Neural cell (in vitro differentiated cells): ENCODE measurements at regions not wholly inside any gene's neighbourhood (a gene's known extent, or its start where the extent isn't known, plus 50 kb on each side); places are given as distances from the start of the nearest gene placed in this dataset.
"Not testable (repeated sequence)": the region's sequence is repeated elsewhere in the genome, so short reads cannot be mapped to it uniquely, and the experiment has no call there.

ENCODE experiments used
- H2AFZ ChIP-seq: fragments of 200-600, 300-800 bp; sonication (generic), shearing (Covaris generic); 2 replicates; pipeline ENCODE4 v1.6.0; 2014; ENCODE audit warnings: low read depth, mild to moderate bottlenecking, antibody characterized with exemption, low read length, moderate library complexity
- H3F3A ChIP-seq: fragments of 200-600 bp; shearing (Covaris generic); 2 replicates; pipeline ENCODE4 v1.6.1; 2016; ENCODE audit warnings: mild to moderate bottlenecking, moderate library complexity, mixed read lengths, antibody characterized with exemption, low read length; ENCODE audit not compliant: insufficient read depth, poor library complexity, severe bottlenecking
- H3K27ac ChIP-seq: fragments of 200-600, 300-800 bp; sonication (generic), shearing (Covaris generic); 2 replicates; pipeline ENCODE4 v1.5.1; 2014; ENCODE audit warnings: mild to moderate bottlenecking, low read length, moderate library complexity
- H3K27me3 ChIP-seq: fragments of 300-800, 200-600 bp; sonication (generic), shearing (Covaris generic); 2 replicates; pipeline ENCODE4 v1.6.0; 2014; ENCODE audit warnings: mild to moderate bottlenecking, low read depth, low read length, moderate library complexity; ENCODE audit not compliant: insufficient read depth
- H3K36me3 ChIP-seq: fragments of 300-800, 200-600 bp; sonication (generic), shearing (Covaris generic); 2 replicates; pipeline ENCODE4 v1.5.1; 2014; ENCODE audit warnings: mild to moderate bottlenecking, antibody characterized with exemption, low read length, moderate library complexity; ENCODE audit not compliant: insufficient read depth
- H3K4me2 ChIP-seq: fragments of 300-800, 200-600 bp; sonication (generic), shearing (Covaris generic); 2 replicates; pipeline ENCODE4 v1.6.0; 2014; ENCODE audit warnings: mild to moderate bottlenecking, low read length
- H3K4me3 ChIP-seq: fragments of 300-800, 200-600 bp; sonication (generic), shearing (Covaris generic); 2 replicates; pipeline ENCODE4 v1.5.1; 2014; ENCODE audit warnings: mild to moderate bottlenecking, low read length, moderate library complexity
- H3K79me2 ChIP-seq: fragments of 200-600 bp; shearing (Covaris generic); replicated peaks from 2 replicates; pipeline ENCODE4 v1.6.0; 2014; ENCODE audit warnings: mild to moderate bottlenecking, low read length, moderate library complexity; ENCODE audit not compliant: insufficient read depth
- H3K9ac ChIP-seq: fragments of 300-800, 200-600 bp; sonication (generic), shearing (Covaris generic); 2 replicates; pipeline ENCODE4 v1.6.1; 2016; ENCODE audit warnings: mild to moderate bottlenecking, low read length, mixed read lengths
- H3K9me2 ChIP-seq: fragments of 200-600 bp; shearing (Covaris generic); 2 replicates; pipeline ENCODE4 v1.6.1; 2016; ENCODE audit warnings: mild to moderate bottlenecking, low read length, mixed read lengths; ENCODE audit not compliant: insufficient read depth
- H3K9me3 ChIP-seq: fragments of 200-600, 300-800 bp; sonication (generic), shearing (Covaris generic); 2 replicates; pipeline ENCODE4 v1.6.1; 2016; ENCODE audit warnings: mild to moderate bottlenecking, mixed run types, low read length, moderate library complexity, mixed read lengths
- H4K20me1 ChIP-seq: fragments of 200-600 bp; shearing (Covaris generic); 2 replicates; pipeline ENCODE4 v1.6.1; 2016; ENCODE audit warnings: mild to moderate bottlenecking, mixed run types; ENCODE audit not compliant: insufficient read depth
- EP300 ChIP-seq: fragments of 450-650 bp; conservative IDR thresholded peaks from 2 replicates; pipeline ENCODE4 v1.6.1; 2014; ENCODE audit warnings: antibody characterized with exemption, mild to moderate bottlenecking, moderate library complexity; ENCODE audit not compliant: poor library complexity, severe bottlenecking
- EZH2 ChIP-seq: fragments of 200-600, 300-800 bp; shearing (Covaris generic), sonication (generic); IDR thresholded peaks from 2 replicates; pipeline ENCODE4 v1.6.1; 2014; ENCODE audit warnings: antibody characterized with exemption, low read length, borderline replicate concordance, mild to moderate bottlenecking; ENCODE audit not compliant: insufficient read depth, poor library complexity, severe bottlenecking
- MXI1 ChIP-seq: fragments of 450-650 bp; conservative IDR thresholded peaks from 2 replicates; pipeline ENCODE4 v1.6.1; 2014; ENCODE audit warnings: antibody characterized with exemption, mild to moderate bottlenecking; ENCODE audit not compliant: poor library complexity, severe bottlenecking
- POLR2AphosphoS5 ChIP-seq: IDR thresholded peaks from 2 replicates; pipeline ENCODE4 v1.6.1; 2012
- RAD21 ChIP-seq: fragments of 450-650 bp; conservative IDR thresholded peaks from 2 replicates; pipeline ENCODE4 v1.6.1; 2014; ENCODE audit warnings: antibody characterized with exemption, mild to moderate bottlenecking, moderate library complexity
- REST ChIP-seq: IDR thresholded peaks from 2 replicates; pipeline ENCODE4 v1.6.1; 2012; ENCODE audit warnings: borderline replicate concordance
- SMC3 ChIP-seq: fragments of 450-650 bp; conservative IDR thresholded peaks from 2 replicates; pipeline ENCODE4 v1.6.1; 2014; ENCODE audit warnings: antibody characterized with exemption, mild to moderate bottlenecking, moderate library complexity; ENCODE audit not compliant: poor library complexity
- TAF1 ChIP-seq: IDR thresholded peaks from 2 replicates; pipeline ENCODE4 v1.6.1; 2012; ENCODE audit warnings: low read depth
- TF ChIP-seq, protein P1 (sequence below): fragments of 450-650 bp; IDR thresholded peaks from 2 replicates; pipeline ENCODE4 v1.5.1; 2014; ENCODE audit warnings: antibody characterized with exemption, mild to moderate bottlenecking, moderate library complexity; ENCODE audit not compliant: poor library complexity, severe bottlenecking

DNA sequence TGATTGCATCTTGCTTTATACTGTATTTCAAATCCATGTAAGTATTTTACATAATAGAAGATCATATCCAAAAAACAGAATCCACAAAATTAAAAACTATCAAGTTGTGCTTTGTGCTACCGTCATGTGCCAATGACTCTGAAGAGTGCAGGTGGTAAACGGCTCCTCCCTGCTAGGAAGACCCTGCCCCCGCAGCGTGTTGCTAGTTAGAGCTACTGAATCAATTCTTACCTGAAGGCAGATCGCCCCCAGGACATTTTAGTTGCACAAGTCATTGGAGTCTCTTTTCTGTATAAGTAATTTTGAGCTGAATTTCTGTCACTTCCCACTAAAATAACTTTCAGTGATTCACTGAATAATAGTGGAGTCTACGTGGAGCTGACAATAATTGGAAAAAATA is 599.5 kb upstream of the ZFP42 start:
- Histone ChIP-seq H3K79me2 (no peaks in the 10 kb centered on the region), H3K9ac (no peak overlapping the region), H3K27me3 (no peaks in the 10 kb centered on the region), H4K20me1 (no peaks in the 10 kb centered on the region), H3K36me3 (no peaks in the 10 kb centered on the region), H3K4me2 (no peak overlapping the region), H3K9me2 (no peaks in the 10 kb centered on the region), H3K27ac (no peak overlapping the region), H2AFZ (no peak overlapping the region), H3K4me3 (no peak overlapping the region), H3K9me3 (no peaks in the 10 kb centered on the region), H3F3A (no peaks in the 10 kb centered on the region)
- no peak for TF ChIP-seq SMC3
- TF ChIP-seq RAD21: no peak
- no peak for TF ChIP-seq MXI1
- no peak for TF ChIP-seq POLR2AphosphoS5
- no peak for TF ChIP-seq TAF1
- TF ChIP-seq, protein P1, sequence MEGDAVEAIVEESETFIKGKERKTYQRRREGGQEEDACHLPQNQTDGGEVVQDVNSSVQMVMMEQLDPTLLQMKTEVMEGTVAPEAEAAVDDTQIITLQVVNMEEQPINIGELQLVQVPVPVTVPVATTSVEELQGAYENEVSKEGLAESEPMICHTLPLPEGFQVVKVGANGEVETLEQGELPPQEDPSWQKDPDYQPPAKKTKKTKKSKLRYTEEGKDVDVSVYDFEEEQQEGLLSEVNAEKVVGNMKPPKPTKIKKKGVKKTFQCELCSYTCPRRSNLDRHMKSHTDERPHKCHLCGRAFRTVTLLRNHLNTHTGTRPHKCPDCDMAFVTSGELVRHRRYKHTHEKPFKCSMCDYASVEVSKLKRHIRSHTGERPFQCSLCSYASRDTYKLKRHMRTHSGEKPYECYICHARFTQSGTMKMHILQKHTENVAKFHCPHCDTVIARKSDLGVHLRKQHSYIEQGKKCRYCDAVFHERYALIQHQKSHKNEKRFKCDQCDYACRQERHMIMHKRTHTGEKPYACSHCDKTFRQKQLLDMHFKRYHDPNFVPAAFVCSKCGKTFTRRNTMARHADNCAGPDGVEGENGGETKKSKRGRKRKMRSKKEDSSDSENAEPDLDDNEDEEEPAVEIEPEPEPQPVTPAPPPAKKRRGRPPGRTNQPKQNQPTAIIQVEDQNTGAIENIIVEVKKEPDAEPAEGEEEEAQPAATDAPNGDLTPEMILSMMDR: no peak
- no peak for TF ChIP-seq EP300

GRCh38 chr4:187408447-187408846 is 587.1 kb upstream of the ZFP42 start:
- not testable (repeated sequence) for H3K9me3 ChIP-seq, H3K27me3 ChIP-seq, H3K36me3 ChIP-seq, H3F3A ChIP-seq, H3K4me3 ChIP-seq, H3K9me2 ChIP-seq, H3K4me2 ChIP-seq, H3K9ac ChIP-seq, H3K27ac ChIP-seq, H3K79me2 ChIP-seq, H4K20me1 ChIP-seq, H2AFZ ChIP-seq

GRCh38 chr4:187413564-187414358 is 581.8 kb upstream of the ZFP42 start:
- H3F3A ChIP-seq: no peaks in the 10 kb centered on the region
- no peak overlapping the region for H3K9ac ChIP-seq
- H4K20me1 ChIP-seq: no peaks in the 10 kb centered on the region
- no peaks in the 10 kb centered on the region for H3K79me2 ChIP-seq
- no peaks in the 10 kb centered on the region for H3K36me3 ChIP-seq
- no peaks in the 10 kb centered on the region for H3K27me3 ChIP-seq
- no peak overlapping the region for H3K4me3 ChIP-seq
- H3K9me3 ChIP-seq: no peaks in the 10 kb centered on the region
- no peak for TF ChIP-seq TAF1
- H3K27ac ChIP-seq: no peak overlapping the region
- H2AFZ ChIP-seq: no peak overlapping the region
- no peak overlapping the region for H3K4me2 ChIP-seq
- H3K9me2 ChIP-seq: no peaks in the 10 kb centered on the region

GRCh38 chr4:187414716-187415115 is 580.9 kb upstream of the ZFP42 start:
- H3F3A ChIP-seq: no peaks in the 10 kb centered on the region
- TF ChIP-seq EP300 (no peak), REST (no peak), RAD21 (no peak), SMC3 (no peak), TAF1 (no peak), MXI1 (no peak), POLR2AphosphoS5 (no peak), EZH2 (no peak)
- TF ChIP-seq, protein P1: no peak
- no peaks in the 10 kb centered on the region for H3K27me3 ChIP-seq
- H3K4me2 ChIP-seq: no peak overlapping the region
- H3K36me3 ChIP-seq: no peaks in the 10 kb centered on the region
- no peaks in the 10 kb centered on the region for H4K20me1 ChIP-seq
- H3K79me2 ChIP-seq: no peaks in the 10 kb centered on the region
- H3K9me2 ChIP-seq: no peaks in the 10 kb centered on the region
- H2AFZ ChIP-seq: no peak overlapping the region
- no peaks in the 10 kb centered on the region for H3K9me3 ChIP-seq
- no peak overlapping the region for H3K4me3 ChIP-seq
- no peak overlapping the region for H3K27ac ChIP-seq
- no peak overlapping the region for H3K9ac ChIP-seq
